Esophagus muscularis mucosa (tissue), 2 donors: ENCODE measurements at regions not wholly inside any gene's neighbourhood (a gene's known extent, or its start where the extent isn't known, plus 50 kb on each side); places are given as distances from the start of the nearest gene placed in this dataset.

Experiments
- POLR2A ChIP-seq: fragments of 450-650 bp; IDR thresholded peaks from one replicate; pipeline ENCODE4 v1.6.1; 2017; ENCODE audit warnings: antibody characterized with exemption, moderate library complexity, mild to moderate bottlenecking, low read depth
- POLR2AphosphoS5 ChIP-seq, 2 donors: sonication (generic); formaldehyde crosslinking; IDR thresholded peaks; one replicate each; pipeline ENCODE4 v1.6.1; 2017; ENCODE audit warnings: antibody characterized with exemption in 2 of 2

- no peak for TF ChIP-seq POLR2A
- no peak for TF ChIP-seq POLR2AphosphoS5 (IDR thresholded peaks at IDR 0.05)
These were observed 89.0 kb upstream of the RAB12 start for GRCh38 chr18:8520266-8520665.
